Lung (tissue), 11 donors: ENCODE measurements at regions not wholly inside any gene's neighbourhood (a gene's known extent, or its start where the extent isn't known, plus 50 kb on each side); places are given as distances from the start of the nearest gene placed in this dataset.

Experiments
- ATAC-seq: fragments of 200-7000 bp; cut with Tn5 transposase; one replicate; pipeline ENCODE4 v1.9.1; 2020; ENCODE audit warnings: moderate number of reproducible peaks; ENCODE audit not compliant: insufficient read depth, low FRiP score
- DNase-seq, 3 donors: peaks; one replicate each; pipeline ENCODE4 v3.0.0-alpha.2; 2013 to 2017
- H3K27ac ChIP-seq, 2 donors: one replicate each; pipeline ENCODE4 v1.5.1; 2013; ENCODE audit warnings: mild to moderate bottlenecking in 2 of 2, moderate library complexity in 2 of 2, control low read depth in 1 of 2, inconsistent platforms in 1 of 2, low read depth in 1 of 2, low read length in 1 of 2
- H3K27me3 ChIP-seq, 3 donors: one replicate each; pipeline ENCODE4 v1.5.1; 2013; ENCODE audit warnings: low read length in 2 of 3; ENCODE audit not compliant: control insufficient read depth in 3 of 3, insufficient read depth in 3 of 3
- H3K36me3 ChIP-seq, 4 donors: one replicate each; pipeline ENCODE4 v1.5.1; 2013; ENCODE audit warnings: low read length in 4 of 4, mild to moderate bottlenecking in 1 of 4, moderate library complexity in 1 of 4; ENCODE audit not compliant: control insufficient read depth in 4 of 4, insufficient read depth in 4 of 4
- H3K4me1 ChIP-seq, 5 donors: one replicate each; pipeline ENCODE4 v1.5.1; 2013; ENCODE audit warnings: low read length in 5 of 5, mild to moderate bottlenecking in 2 of 5, moderate library complexity in 1 of 5; ENCODE audit not compliant: control insufficient read depth in 5 of 5, insufficient read depth in 5 of 5
- H3K4me3 ChIP-seq: one replicate; pipeline ENCODE4 v1.5.1; 2013; ENCODE audit warnings: mild to moderate bottlenecking, control low read depth, moderate library complexity
- H3K9ac ChIP-seq, 2 donors: one replicate each; pipeline ENCODE4 v1.5.1; 2013; ENCODE audit warnings: low read length in 2 of 2, control low read depth in 1 of 2; ENCODE audit not compliant: insufficient read depth in 1 of 2
- H3K9me3 ChIP-seq, 4 donors: one replicate each; pipeline ENCODE4 v1.5.1; 2013; ENCODE audit warnings: low read length in 3 of 4, mild to moderate bottlenecking in 1 of 4, moderate library complexity in 1 of 4; ENCODE audit not compliant: control insufficient read depth in 4 of 4, insufficient read depth in 3 of 4
- CTCF ChIP-seq: IDR thresholded peaks from 2 replicates; pipeline ENCODE4 v1.5.1; 2012; ENCODE audit warnings: mild to moderate bottlenecking; ENCODE audit errors: control extremely low read depth, extremely low read depth
- WGBS, 2 donors: extraction: QIAGEN DNeasy Blood & Tissue Kit; methylation state at CpG; one replicate each; pipeline ENCODE4 v1.1.7; 2013; 5-methylcytosine and 5-hydroxymethylcytosine counted together
- donor health status: control.
- donor health status: control.
- donor health status: Bipolar disorder and iron deficiency.
- donor health status: healthy.
- donor health status: DM: yes; HTN: yes; CAD: no.

- no peak overlapping the region for H3K9ac ChIP-seq
- 75 to 91% methylated on average over 1 of the region's 1 CpG for WGBS, 2 donors
- no peaks in the 10 kb centered on the region for H3K36me3 ChIP-seq
- H3K4me3 ChIP-seq = no peak overlapping the region
- no peaks in the 10 kb centered on the region for H3K9me3 ChIP-seq
- ATAC-seq = no peak
- DNase-seq = no peak
- H3K27me3 ChIP-seq = no peaks in the 10 kb centered on the region
- H3K27ac ChIP-seq = no peak overlapping the region
- TF ChIP-seq CTCF = no peak
- no peaks in the 10 kb centered on the region for H3K4me1 ChIP-seq
Observed at GRCh38 chr3:178420033-178420432, 116.2 kb upstream of the KCNMB2 start.

- Histone ChIP-seq H3K27ac (no peak overlapping the region), H3K36me3 (no peaks in the 10 kb centered on the region), H3K4me3 (no peak overlapping the region), H3K4me1 (no peaks in the 10 kb centered on the region), H3K9ac (no peak overlapping the region), H3K9me3 (no peaks in the 10 kb centered on the region), H3K27me3 (no peaks in the 10 kb centered on the region)
- DNase-seq (no peak), ATAC-seq (no peak)
- 77 to 83% methylated on average over 1 of the region's 1 CpG for WGBS, 2 donors
- TF ChIP-seq CTCF = no peak
Observed at GRCh38 chr3:178421069-178421468, 115.2 kb upstream of the KCNMB2 start.

- Histone ChIP-seq H3K27me3 (no peaks in the 10 kb centered on the region), H3K4me3 (no peak overlapping the region), H3K27ac (no peak overlapping the region), H3K4me1 (no peaks in the 10 kb centered on the region), H3K9me3 (peaks cover 0 to 3% (median 0%) of the 10 kb centered on the region in 4 donors), H3K36me3 (no peaks in the 10 kb centered on the region), H3K9ac (no peak overlapping the region)
- DNase-seq (no peak), ATAC-seq (no peak)
- no peak for TF ChIP-seq CTCF
Observed at GRCh38 chr3:178422406-178422805, 113.8 kb upstream of the KCNMB2 start.

GRCh38 chr3:178428037-178428436 lies 108.2 kb upstream of the KCNMB2 start:
- no peak for TF ChIP-seq CTCF
- no peak overlapping the region for H3K4me3 ChIP-seq
- H3K36me3 ChIP-seq = no peaks in the 10 kb centered on the region
- no peak for DNase-seq
- H3K9ac ChIP-seq = no peak overlapping the region
- peaks cover 0 to 3% (median 0%) of the 10 kb centered on the region in 4 donors for H3K9me3 ChIP-seq
- H3K4me1 ChIP-seq = no peaks in the 10 kb centered on the region
- ATAC-seq = no peak
- no peak overlapping the region for H3K27ac ChIP-seq
- no peaks in the 10 kb centered on the region for H3K27me3 ChIP-seq
